ENCODE measurements at regions not wholly inside any gene's neighbourhood (a gene's known extent, or its start where the extent isn't known, plus 50 kb on each side); places are given as distances from the start of the nearest gene placed in this dataset.
A peak's percentile ranks its signal among the peaks of the same experiment; 100 is the strongest.

DNA sequence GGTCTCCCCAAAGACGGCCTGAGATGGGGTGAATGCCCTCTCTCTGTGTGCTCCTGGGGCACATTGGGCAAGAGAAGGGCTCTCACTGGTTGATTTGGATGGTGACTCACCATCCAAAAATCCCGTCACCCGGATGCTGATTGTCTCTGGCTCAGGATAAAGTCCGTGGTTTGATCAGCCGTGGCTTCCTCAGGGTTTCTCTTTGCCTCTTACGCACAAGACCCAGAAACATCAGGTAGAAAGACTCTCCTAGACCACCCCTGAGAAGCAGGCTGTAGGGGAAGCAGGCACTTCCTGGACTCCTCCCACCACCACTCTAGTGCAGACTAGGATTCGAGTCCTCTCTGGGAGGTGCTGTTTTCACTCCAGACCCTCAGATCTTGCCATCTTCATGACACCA is 176.1 kb upstream of the NCAM1 start:
- H3K79me1 ChIP-seq (ENCODE audit: low read length), result no peaks in the 10 kb centered on the region
- H2BK120ac ChIP-seq (ENCODE audit: low read depth, low read length), result no peak overlapping the region
- H3K36me3 ChIP-seq (ENCODE audit: control insufficient read depth, insufficient read depth, low read length), result no peaks in the 10 kb centered on the region
- WGBS (ENCODE audit: extremely low coverage, insufficient coverage, low lambda C conversion rate), result no CpG with 5 or more reads among the region's 7 CpGs
- H2AK5ac ChIP-seq (ENCODE audit: low read length), result no peak overlapping the region
- DNase-seq, result peak; percentile 56
- no peak overlapping the region for H3K4me3 ChIP-seq (ENCODE audit: low read length)
- H4K8ac ChIP-seq (ENCODE audit: low read depth, low read length), result no peak overlapping the region
- H3K4me2 ChIP-seq (ENCODE audit: low read length), result no peak overlapping the region
- no peak overlapping the region for H2BK15ac ChIP-seq (replicated peaks; ENCODE audit: low read depth)
- H3K4ac ChIP-seq (ENCODE audit: low read depth, low read length), result no peak overlapping the region
- H2BK5ac ChIP-seq (ENCODE audit: low read length), result no peak overlapping the region
- H3K79me2 ChIP-seq (ENCODE audit: control insufficient read depth, insufficient read depth, low read length), result no peaks in the 10 kb centered on the region
- H3K23ac ChIP-seq (ENCODE audit: low read length), result no peak overlapping the region
- no peak overlapping the region for H3K56ac ChIP-seq (ENCODE audit: low read length)
- no peak overlapping the region for H4K5ac ChIP-seq (ENCODE audit: low read length)
- H3K18ac ChIP-seq (ENCODE audit: low read length), result no peak overlapping the region
- peaks cover 5% of the 10 kb centered on the region for H3K4me1 ChIP-seq (ENCODE audit: control insufficient read depth, low read depth, low read length)
- H3K27ac ChIP-seq (ENCODE audit: low read depth, low read length), result no peak overlapping the region
- H3K9ac ChIP-seq (ENCODE audit: low read length), result no peak overlapping the region
- no peaks in the 10 kb centered on the region for H3K27me3 ChIP-seq (ENCODE audit: insufficient read depth, low read length, poor library complexity)

- Histone ChIP-seq H2AK5ac (ENCODE audit: low read length) (no peak overlapping the region), H3K4me2 (ENCODE audit: low read length) (no peak overlapping the region), H3K79me2 (ENCODE audit: control insufficient read depth, insufficient read depth, low read length) (no peaks in the 10 kb centered on the region), H3K56ac (ENCODE audit: low read length) (no peak overlapping the region), H2BK5ac (ENCODE audit: low read length) (no peak overlapping the region), H3K9ac (ENCODE audit: low read length) (no peak overlapping the region), H3K4me1 (ENCODE audit: control insufficient read depth, low read depth, low read length) (peaks cover 5% of the 10 kb centered on the region), H4K5ac (ENCODE audit: low read length) (no peak overlapping the region), H4K8ac (ENCODE audit: low read depth, low read length) (no peak overlapping the region), H3K4ac (ENCODE audit: low read depth, low read length) (no peak overlapping the region), H3K4me3 (ENCODE audit: low read length) (no peak overlapping the region), H3K27ac (ENCODE audit: low read depth, low read length) (no peak overlapping the region), H2BK15ac (replicated peaks; ENCODE audit: low read depth) (no peak overlapping the region), H3K18ac (ENCODE audit: low read length) (no peak overlapping the region), H3K36me3 (ENCODE audit: control insufficient read depth, insufficient read depth, low read length) (no peaks in the 10 kb centered on the region), H3K23ac (ENCODE audit: low read length) (no peak overlapping the region), H3K27me3 (ENCODE audit: insufficient read depth, low read length, poor library complexity) (no peaks in the 10 kb centered on the region), H2BK120ac (ENCODE audit: low read depth, low read length) (no peak overlapping the region), H3K79me1 (ENCODE audit: low read length) (no peaks in the 10 kb centered on the region)
- DNase-seq, result no peak
- WGBS (ENCODE audit: extremely low coverage, insufficient coverage, low lambda C conversion rate), result no CpG with 5 or more reads among the region's 3 CpGs
Measured at GRCh38 chr11:112785719-112786118, 175.5 kb upstream of the NCAM1 start.

DNA sequence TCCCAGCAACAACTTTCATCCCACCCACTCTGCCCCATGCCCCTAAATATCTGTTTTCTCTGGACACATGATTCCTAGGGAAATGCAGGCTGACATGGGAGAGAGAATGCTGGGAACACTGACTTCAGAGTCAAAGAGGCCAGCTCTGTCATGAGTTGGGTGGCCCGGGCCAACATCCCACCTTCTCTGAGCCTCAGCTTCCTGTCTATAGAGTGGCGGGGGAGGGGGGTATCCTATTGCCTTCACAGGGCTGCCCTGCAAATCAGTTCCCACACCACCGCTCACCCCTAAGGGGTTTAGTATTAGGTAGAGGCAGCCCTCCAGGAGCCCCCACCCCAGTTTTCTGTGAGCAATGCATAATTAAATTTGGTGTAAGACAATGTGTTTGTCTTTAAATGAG is 175.0 kb upstream of the NCAM1 start:
- Histone ChIP-seq H3K79me2 (ENCODE audit: control insufficient read depth, insufficient read depth, low read length) (no peaks in the 10 kb centered on the region), H3K4me2 (ENCODE audit: low read length) (no peak overlapping the region), H3K4ac (ENCODE audit: low read depth, low read length) (no peak overlapping the region), H3K4me3 (ENCODE audit: low read length) (no peak overlapping the region), H3K27ac (ENCODE audit: low read depth, low read length) (no peak overlapping the region), H2BK15ac (replicated peaks; ENCODE audit: low read depth) (no peak overlapping the region), H3K27me3 (ENCODE audit: insufficient read depth, low read length, poor library complexity) (no peaks in the 10 kb centered on the region), H4K8ac (ENCODE audit: low read depth, low read length) (no peak overlapping the region), H2BK5ac (ENCODE audit: low read length) (no peak overlapping the region), H2BK120ac (ENCODE audit: low read depth, low read length) (no peak overlapping the region), H3K9ac (ENCODE audit: low read length) (no peak overlapping the region), H3K79me1 (ENCODE audit: low read length) (no peaks in the 10 kb centered on the region), H3K36me3 (ENCODE audit: control insufficient read depth, insufficient read depth, low read length) (no peaks in the 10 kb centered on the region), H3K23ac (ENCODE audit: low read length) (no peak overlapping the region), H4K5ac (ENCODE audit: low read length) (no peak overlapping the region), H3K4me1 (ENCODE audit: control insufficient read depth, low read depth, low read length) (peaks cover 5% of the 10 kb centered on the region), H3K56ac (ENCODE audit: low read length) (no peak overlapping the region), H2AK5ac (ENCODE audit: low read length) (no peak overlapping the region), H3K18ac (ENCODE audit: low read length) (no peak overlapping the region)
- DNase-seq, result no peak
- WGBS (ENCODE audit: extremely low coverage, insufficient coverage, low lambda C conversion rate), result no CpG with 5 or more reads among the region's 3 CpGs

- Histone ChIP-seq H3K18ac (ENCODE audit: low read length) (no peak overlapping the region), H3K4me3 (ENCODE audit: low read length) (no peak overlapping the region), H3K27ac (ENCODE audit: low read depth, low read length) (no peak overlapping the region), H2BK120ac (ENCODE audit: low read depth, low read length) (no peak overlapping the region), H4K5ac (ENCODE audit: low read length) (no peak overlapping the region), H2AK5ac (ENCODE audit: low read length) (no peak overlapping the region), H3K4ac (ENCODE audit: low read depth, low read length) (no peak overlapping the region), H3K4me2 (ENCODE audit: low read length) (no peak overlapping the region), H3K79me1 (ENCODE audit: low read length) (no peaks in the 10 kb centered on the region), H3K27me3 (ENCODE audit: insufficient read depth, low read length, poor library complexity) (no peaks in the 10 kb centered on the region), H2BK5ac (ENCODE audit: low read length) (no peak overlapping the region), H3K36me3 (ENCODE audit: control insufficient read depth, insufficient read depth, low read length) (no peaks in the 10 kb centered on the region), H2BK15ac (replicated peaks; ENCODE audit: low read depth) (no peak overlapping the region), H4K8ac (ENCODE audit: low read depth, low read length) (no peak overlapping the region), H3K79me2 (ENCODE audit: control insufficient read depth, insufficient read depth, low read length) (no peaks in the 10 kb centered on the region), H3K4me1 (ENCODE audit: control insufficient read depth, low read depth, low read length) (peaks cover 5% of the 10 kb centered on the region), H3K56ac (ENCODE audit: low read length) (no peak overlapping the region), H3K23ac (ENCODE audit: low read length) (no peak overlapping the region), H3K9ac (ENCODE audit: low read length) (no peak overlapping the region)
- no peak for DNase-seq
- WGBS (ENCODE audit: extremely low coverage, insufficient coverage, low lambda C conversion rate), result no CpG with 5 or more reads among the region's 5 CpGs
Measured at GRCh38 chr11:112786886-112787530, 174.2 kb upstream of the NCAM1 start.

DNA sequence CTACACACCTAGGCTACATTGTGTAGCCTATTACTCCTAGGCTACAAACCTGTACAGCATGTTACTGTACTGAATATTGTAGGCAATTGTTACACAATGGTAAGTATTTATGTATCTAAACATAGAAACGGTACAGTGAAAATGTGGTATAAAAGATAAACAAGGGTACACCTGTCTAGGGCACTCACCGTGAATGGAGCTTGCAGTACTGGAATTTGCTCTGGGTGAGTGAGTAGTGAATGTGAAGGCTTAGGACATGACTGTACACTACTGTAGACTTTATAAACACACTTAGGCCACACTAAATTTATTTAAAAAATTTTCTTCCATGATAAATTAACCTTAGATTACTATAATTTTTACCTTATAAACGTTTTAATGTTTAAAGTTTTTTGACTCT is 171.7 kb upstream of the NCAM1 start:
- WGBS (ENCODE audit: extremely low coverage, insufficient coverage, low lambda C conversion rate), result 100% methylated on average over 1 of the region's 3 CpGs

DNA sequence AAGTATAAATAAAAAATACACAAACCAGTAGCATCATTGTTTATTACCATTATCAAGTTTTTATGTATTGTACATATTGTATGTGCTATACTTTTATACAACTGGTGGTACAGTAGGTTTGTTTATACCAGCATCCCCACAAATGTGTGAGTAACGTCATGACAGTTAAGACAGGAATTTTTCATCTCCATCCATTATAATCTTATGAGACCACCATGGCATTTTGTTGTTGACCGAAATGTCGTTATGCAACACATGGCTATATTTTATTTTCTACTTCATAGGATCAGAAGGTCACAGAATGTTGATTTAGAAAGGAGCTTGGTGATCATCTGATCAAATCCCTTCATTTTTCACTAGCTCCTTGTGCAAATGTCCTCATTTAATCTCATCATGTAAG is 170.9 kb upstream of the NCAM1 start:
- Histone ChIP-seq H3K4me2 (ENCODE audit: low read length) (no peak overlapping the region), H3K4me1 (ENCODE audit: control insufficient read depth, low read depth, low read length) (peaks cover 2% of the 10 kb centered on the region), H4K8ac (ENCODE audit: low read depth, low read length) (no peak overlapping the region), H3K79me1 (ENCODE audit: low read length) (no peaks in the 10 kb centered on the region), H3K9ac (ENCODE audit: low read length) (no peak overlapping the region), H3K4me3 (ENCODE audit: low read length) (no peak overlapping the region), H3K18ac (ENCODE audit: low read length) (no peak overlapping the region), H3K27me3 (ENCODE audit: insufficient read depth, low read length, poor library complexity) (no peaks in the 10 kb centered on the region), H3K4ac (ENCODE audit: low read depth, low read length) (no peak overlapping the region), H3K36me3 (ENCODE audit: control insufficient read depth, insufficient read depth, low read length) (no peaks in the 10 kb centered on the region), H2BK5ac (ENCODE audit: low read length) (no peak overlapping the region), H3K56ac (ENCODE audit: low read length) (no peak overlapping the region), H3K27ac (ENCODE audit: low read depth, low read length) (no peak overlapping the region), H2BK15ac (replicated peaks; ENCODE audit: low read depth) (no peak overlapping the region), H2AK5ac (ENCODE audit: low read length) (no peak overlapping the region), H3K23ac (ENCODE audit: low read length) (no peak overlapping the region), H3K79me2 (ENCODE audit: control insufficient read depth, insufficient read depth, low read length) (no peaks in the 10 kb centered on the region), H4K5ac (ENCODE audit: low read length) (no peak overlapping the region), H2BK120ac (ENCODE audit: low read depth, low read length) (no peak overlapping the region)
- WGBS (ENCODE audit: extremely low coverage, insufficient coverage, low lambda C conversion rate), result no CpG with 5 or more reads among the region's 3 CpGs
- DNase-seq, result no peak

More for the DNA sequence above, 171.7 kb upstream of the NCAM1 start:
- Histone ChIP-seq H3K4me1 (ENCODE audit: control insufficient read depth, low read depth, low read length) (peaks cover 5% of the 10 kb centered on the region), H3K79me2 (ENCODE audit: control insufficient read depth, insufficient read depth, low read length) (no peaks in the 10 kb centered on the region), H3K27me3 (ENCODE audit: insufficient read depth, low read length, poor library complexity) (no peaks in the 10 kb centered on the region), H3K18ac (ENCODE audit: low read length) (no peak overlapping the region), H4K8ac (ENCODE audit: low read depth, low read length) (no peak overlapping the region), H3K23ac (ENCODE audit: low read length) (no peak overlapping the region), H2AK5ac (ENCODE audit: low read length) (no peak overlapping the region), H4K5ac (ENCODE audit: low read length) (no peak overlapping the region), H2BK15ac (replicated peaks; ENCODE audit: low read depth) (no peak overlapping the region), H3K27ac (ENCODE audit: low read depth, low read length) (no peak overlapping the region), H3K4me2 (ENCODE audit: low read length) (no peak overlapping the region), H3K4ac (ENCODE audit: low read depth, low read length) (no peak overlapping the region), H3K56ac (ENCODE audit: low read length) (no peak overlapping the region), H3K36me3 (ENCODE audit: control insufficient read depth, insufficient read depth, low read length) (no peaks in the 10 kb centered on the region), H2BK120ac (ENCODE audit: low read depth, low read length) (no peak overlapping the region), H3K9ac (ENCODE audit: low read length) (no peak overlapping the region), H3K4me3 (ENCODE audit: low read length) (no peak overlapping the region), H2BK5ac (ENCODE audit: low read length) (no peak overlapping the region), H3K79me1 (ENCODE audit: low read length) (no peaks in the 10 kb centered on the region)
- DNase-seq, result no peak

Data from mesendoderm (in vitro differentiated cells).